HG02642 (cell line): ENCODE measurements at regions not wholly inside any gene's neighbourhood (a gene's known extent, or its start where the extent isn't known, plus 50 kb on each side); places are given as distances from the start of the nearest gene placed in this dataset.

ENCODE experiments used
- ATAC-seq: cut with Tn5 transposase; IDR thresholded peaks from one replicate; pipeline ENCODE4 v1.9.1; 2021; ENCODE audit warnings: mild to moderate bottlenecking; ENCODE audit not compliant: unreplicated experiment, poor library complexity

GRCh38 chr1:87165177-87165576 lies 163.5 kb upstream of the LMO4 start:
- no peak for ATAC-seq

DNA sequence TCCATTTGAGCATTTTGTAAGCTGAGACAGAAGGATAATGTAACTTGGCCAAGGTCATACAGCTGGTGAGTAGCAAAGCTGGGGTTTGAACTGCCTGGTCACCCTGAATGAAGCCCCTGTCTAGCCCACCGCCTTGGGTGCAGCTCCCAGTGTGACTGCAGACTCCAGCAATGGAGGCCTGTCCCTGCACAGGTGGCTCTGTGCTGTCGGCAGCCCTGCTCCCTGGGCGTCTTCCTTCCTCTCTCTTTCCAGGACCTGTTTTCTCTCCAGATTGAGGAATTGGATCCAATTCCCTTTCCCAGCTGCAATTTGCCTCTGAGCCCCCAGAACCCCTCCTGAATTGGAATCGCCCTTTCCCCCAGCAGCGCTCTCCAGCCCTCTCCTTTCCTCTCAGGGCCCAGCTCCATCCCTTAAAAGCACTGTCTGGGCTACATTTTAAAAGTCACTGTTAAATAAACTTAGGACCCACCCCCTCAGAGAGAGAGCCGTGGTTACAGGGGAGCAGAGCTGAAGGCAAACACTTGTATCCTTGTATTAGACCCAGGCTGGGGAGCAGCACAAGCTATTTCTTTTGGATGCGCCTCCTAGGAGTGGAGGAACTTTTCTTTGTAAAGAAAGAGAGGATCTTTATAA lies 161.4 kb upstream of the LMO4 start:
- no peak for ATAC-seq

GRCh38 chr1:87167848-87168525 lies 160.7 kb upstream of the LMO4 start:
- ATAC-seq: no peak

DNA sequence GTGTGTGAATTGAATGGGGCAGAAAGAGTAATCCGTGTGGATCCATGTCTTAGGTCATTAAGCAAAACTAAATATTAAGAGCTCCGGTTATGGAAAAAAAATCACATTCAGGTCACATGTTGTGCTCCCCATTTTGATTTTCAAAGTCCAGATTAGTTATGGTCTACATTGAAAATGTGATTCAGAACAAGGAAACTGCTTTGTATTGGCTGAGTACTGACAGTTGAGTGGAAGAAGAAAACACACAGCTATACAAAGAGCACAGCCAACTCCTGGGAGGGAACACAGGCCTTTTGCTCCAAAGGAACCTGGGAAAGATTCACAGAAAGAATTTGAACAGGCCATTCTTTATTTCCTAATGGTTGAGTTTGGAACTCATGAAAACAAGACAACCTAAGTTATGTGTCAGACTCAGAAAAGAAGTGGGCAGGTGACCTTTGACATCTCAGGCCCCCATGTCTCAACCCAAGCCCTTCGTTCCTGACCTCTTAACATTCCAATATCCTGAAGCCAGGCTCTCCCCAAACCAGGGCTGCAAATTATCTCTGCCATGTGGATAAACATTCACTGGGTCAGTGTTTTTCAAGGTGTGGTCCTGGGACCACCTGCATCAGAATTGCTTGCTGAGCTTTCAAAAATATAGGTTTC lies 159.3 kb upstream of the LMO4 start:
- ATAC-seq: no peak

DNA sequence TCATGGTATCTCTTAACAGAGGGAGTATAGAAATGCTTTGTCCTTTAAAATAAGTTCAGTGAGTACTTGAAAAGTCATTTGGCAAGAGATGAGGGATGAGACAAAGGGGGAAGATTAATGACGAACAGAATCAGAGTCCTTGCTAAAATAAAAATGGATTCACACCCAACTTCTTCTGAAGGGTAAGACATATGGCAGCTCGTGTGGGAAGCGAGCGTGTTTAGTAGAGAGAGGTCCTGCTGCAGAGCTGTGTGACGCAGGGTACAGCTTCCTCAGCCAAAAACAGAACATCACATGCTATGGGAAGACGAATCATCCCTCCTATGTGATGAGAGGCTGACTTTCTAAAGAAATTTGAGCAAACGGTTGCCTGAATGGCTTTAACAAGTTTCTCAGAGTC lies 158.5 kb upstream of the LMO4 start:
- no peak for ATAC-seq

DNA sequence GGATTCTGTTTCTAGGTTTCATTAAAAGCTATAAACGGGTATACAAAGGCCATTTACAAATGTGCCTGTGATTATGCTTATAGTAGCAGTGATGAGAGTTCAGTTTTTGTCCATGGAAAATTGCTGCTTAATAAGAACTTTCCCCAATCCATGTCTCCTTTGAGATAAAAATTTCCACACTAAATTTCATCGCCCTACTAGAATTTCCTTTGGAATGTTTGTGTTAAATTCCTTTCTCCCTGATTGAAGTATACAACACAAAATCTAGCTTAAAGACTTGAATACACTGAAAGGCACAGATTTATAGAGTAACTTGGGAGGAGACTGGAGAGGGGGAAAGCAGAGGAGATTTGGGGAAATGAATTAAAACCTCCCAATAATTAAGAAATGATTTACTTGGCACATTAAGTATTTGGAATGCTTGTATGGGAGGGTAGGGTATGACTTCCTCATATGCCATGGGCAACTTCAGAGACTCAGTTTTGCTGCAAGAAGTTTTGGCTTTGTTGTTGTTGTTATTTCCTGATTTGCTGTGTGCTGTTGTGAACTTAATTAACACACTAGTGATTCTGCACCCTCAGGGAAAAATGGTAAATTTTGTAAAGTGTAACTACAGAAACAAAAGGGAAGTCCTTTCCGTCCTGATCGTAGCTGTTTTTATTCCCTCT lies 157.6 kb upstream of the LMO4 start:
- ATAC-seq: no peak

DNA sequence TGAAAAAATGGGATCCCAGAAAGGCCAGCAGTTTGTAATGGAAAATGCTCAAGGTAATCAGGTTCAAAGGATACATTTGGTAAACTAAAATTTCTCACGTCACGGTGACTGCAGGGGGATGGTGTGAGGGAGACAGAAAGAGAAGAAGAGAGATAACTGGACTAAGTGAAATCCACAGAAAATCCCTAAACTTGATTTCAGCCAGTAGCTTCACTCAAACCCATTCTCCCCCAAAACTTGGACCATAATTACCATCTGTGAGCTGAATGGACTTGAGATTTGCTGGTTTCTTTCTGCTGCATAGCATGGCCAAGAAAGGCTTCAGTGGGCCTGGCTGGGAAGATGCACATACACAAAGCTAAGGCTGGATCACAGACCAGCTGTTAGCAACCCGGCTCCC lies 155.4 kb upstream of the LMO4 start:
- no peak for ATAC-seq

DNA sequence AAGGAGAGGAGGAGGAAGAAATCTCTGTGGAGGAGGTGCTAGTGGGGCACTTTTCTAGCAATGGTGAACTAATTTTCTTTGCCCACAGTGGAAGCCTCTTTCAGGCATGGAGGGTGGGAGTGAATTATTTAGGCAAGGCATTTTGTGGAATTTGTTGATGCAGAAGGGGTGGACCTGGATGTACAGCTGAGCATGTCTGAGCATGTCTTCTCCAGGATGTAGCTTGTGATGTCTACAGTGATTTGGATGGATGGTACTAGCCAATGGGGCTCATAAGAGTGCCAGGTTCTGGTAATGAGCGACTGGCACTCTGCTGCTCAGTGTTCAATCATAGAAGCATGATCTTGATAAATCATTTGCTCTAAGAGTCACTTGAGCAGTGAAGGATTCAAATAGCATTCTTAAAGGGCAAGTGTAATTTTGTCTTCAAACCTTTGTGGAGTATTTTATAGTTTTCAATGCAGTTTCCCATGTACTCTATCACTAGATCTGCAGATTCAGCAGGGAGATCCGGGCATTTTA lies 153.9 kb upstream of the LMO4 start:
- no peak for ATAC-seq

DNA sequence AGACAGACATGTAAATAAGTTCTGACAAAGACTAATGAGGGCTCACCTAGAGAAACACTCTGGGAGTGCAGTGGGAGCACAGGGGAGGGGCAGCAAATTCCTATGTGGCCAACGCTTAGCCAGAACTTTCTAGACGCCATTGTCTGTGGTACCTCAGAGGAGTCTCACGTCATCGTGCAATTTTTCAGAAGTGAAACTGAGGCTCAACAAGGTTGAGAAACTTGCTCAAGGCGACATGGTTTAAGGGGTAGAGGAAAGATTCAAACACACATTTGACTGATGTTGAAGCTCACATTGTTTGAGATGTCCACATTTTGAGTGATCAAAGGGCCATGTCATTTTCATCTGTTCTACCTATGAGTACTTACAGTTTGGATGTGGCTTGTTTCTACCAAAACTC lies 152.6 kb upstream of the LMO4 start:
- no peak for ATAC-seq

DNA sequence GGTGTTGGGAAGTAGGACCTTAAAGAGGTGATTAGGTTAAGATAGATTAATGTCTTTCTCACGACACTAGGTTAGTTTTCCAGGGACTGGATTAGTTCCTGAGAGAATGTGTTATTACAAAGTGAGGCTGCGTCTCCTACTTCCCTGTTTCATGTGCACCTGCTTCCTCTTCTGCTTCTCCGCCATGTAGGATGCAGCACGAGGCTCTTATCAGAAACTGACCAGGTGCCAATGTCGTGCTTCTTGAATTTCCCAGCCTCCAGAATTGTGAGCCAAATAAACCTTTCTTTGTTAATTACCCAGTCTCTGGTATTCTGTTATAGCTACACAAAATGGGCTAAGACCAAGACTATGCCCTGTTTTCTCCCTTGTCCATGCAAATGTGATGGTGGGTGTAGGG lies 152.2 kb upstream of the LMO4 start:
- ATAC-seq: no peak

DNA sequence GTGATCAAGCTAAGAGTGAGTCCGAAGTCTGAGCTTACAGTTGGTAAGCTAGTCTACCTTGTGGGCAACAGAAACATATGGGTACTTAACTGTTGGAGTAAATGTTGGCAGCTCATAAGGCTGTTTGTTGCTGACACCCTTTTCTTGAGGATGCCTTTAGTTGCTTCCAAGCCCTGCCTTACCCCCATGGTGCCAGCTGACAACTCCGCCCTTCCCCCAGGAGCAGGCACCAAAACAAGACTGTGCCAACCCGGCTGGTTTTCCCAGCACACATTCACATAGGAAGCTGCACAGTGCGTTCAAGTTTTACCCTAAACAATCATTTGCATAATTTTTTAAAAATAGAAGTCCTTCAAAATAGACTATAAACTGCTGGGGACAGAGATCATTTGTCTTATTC lies 150.2 kb upstream of the LMO4 start:
- ATAC-seq: no peak

GRCh38 chr1:87179076-87179810 lies 149.4 kb upstream of the LMO4 start:
- ATAC-seq: no peak

DNA sequence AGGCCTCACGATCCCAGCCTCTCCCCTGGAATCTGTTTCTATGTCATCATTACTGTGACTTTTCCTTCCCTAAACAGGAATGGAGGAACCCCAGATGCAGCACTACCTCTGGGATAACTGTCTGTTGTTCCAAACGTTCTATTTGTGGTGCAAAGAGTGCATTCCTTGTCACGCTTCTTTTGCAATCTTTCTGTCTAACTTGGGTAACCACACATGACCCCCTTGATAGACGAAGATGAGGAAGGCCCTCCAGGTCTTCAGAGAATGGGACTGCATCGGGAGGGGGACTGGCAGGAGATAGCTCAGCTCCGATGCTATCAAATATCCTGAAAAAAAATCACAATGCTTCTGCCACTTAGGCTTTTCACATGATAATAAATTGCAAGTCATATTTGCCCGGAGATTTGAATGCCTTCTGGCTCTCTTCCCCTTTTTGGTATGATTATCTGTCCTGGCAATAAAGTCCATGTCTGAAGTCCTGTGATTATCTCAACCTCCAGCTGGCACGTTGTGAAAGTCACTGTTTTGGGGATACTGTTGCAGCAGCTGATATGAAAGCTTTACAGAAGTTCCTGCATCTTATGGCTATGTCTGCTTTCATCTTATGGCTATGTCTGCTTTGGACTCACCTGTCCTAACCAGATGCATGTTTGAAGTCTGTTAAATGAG lies 148.7 kb upstream of the LMO4 start:
- no peak for ATAC-seq

- no peak for ATAC-seq
Observed at GRCh38 chr1:87180682-87181081, 148.0 kb upstream of the LMO4 start.

GRCh38 chr1:87182611-87183010 lies 146.1 kb upstream of the LMO4 start:
- no peak for ATAC-seq

- ATAC-seq: no peak
Observed at GRCh38 chr1:87185077-87185476, 143.6 kb upstream of the LMO4 start.

- no peak for ATAC-seq
Observed at GRCh38 chr1:87186346-87186745, 142.3 kb upstream of the LMO4 start.

GRCh38 chr1:87188640-87189039 lies 140.0 kb upstream of the LMO4 start:
- ATAC-seq: no peak

DNA sequence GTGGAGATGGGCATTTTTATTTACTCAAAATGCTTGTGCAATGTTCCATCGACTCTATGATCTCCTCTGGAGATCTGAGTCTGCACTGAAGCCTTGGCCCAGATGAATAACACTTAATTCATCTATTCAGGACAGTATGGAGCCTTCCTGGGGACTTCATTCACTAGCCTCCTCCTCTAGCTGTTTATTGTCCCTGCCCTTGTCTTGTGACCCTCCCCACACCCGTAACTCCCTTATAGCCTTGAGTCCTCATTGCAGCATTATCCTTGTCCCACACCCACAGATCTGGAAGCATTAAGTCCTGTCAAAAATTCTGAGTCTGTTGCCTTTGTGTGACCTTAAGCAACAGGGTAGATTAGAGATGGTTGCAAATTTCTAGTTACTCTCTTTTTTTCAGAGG lies 138.3 kb upstream of the LMO4 start:
- no peak for ATAC-seq

GRCh38 chr1:87191646-87192045 lies 137.0 kb upstream of the LMO4 start:
- ATAC-seq: no peak
